ENCODE measurements at regions not wholly inside any gene's neighbourhood (a gene's known extent, or its start where the extent isn't known, plus 50 kb on each side); places are given as distances from the start of the nearest gene placed in this dataset.

DNA sequence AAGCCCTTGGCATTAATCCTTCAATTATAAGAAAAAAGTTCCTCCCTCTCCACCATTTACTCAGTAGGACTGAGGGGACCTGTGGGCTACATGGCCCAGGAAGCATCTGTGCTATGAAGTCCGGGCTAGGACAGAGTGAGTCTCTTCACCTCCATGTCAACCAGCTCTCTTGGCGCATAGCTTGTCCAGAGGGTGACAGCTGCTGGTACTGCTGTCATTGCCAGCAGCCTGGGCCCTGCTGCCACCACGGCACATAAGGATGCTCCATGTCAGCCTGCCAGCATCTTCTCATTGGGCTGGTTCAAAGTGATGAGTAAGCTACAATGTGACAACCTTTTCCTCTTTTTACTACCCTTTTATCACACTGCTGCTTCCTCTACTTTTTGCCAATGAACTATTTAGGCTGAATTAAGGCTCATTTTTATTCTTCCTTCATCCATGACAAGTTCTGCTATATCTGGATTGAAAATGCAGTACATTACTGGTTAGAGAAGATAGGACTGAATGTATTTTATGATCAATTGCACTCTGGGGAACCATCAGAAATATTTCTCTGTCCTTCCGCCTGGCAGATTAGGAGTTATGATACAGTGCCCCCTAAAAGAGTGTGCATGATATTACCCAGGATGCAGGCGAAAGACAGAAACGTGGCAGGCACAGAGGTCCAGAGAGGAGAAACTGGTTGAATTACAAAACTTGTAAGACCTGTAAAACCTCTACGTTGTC is 258.9 kb upstream of the TNP1 start:
- H3K36me3 ChIP-seq (ENCODE audit: insufficient read depth, low read length) = no peaks in the 10 kb centered on the region
- H3K9me3 ChIP-seq (ENCODE audit: control insufficient read depth, insufficient read depth, low read length) = no peaks in the 10 kb centered on the region
- no peaks in the 10 kb centered on the region; the same call in 1 of the 2 replicates for H3K4me1 ChIP-seq (ENCODE audit: insufficient read depth, low read length)
- H3K9ac ChIP-seq (ENCODE audit: low read depth, low read length) = no peak overlapping the region

DNA sequence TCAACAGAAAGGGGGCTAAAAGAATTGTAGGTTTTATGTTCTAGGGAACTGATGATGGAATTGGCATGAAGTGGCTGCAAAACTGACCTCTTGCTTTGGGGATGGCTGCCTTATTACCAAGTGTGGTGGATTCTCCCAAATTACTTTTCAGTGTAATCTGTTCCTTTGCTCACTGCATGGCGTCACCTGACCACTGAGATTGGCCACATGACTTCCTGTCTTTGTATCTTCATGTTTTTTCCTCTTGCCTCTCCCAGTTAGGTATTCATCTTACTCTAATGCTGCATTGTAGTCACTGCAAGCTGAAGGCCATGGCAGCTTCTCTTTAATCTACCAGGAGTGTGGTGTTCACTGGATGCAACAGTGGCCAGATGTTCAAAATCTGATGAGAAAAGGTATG is 257.7 kb upstream of the TNP1 start:
- Histone ChIP-seq H3K9me3 (ENCODE audit: control insufficient read depth, insufficient read depth, low read length) (no peaks in the 10 kb centered on the region), H3K36me3 (ENCODE audit: insufficient read depth, low read length) (no peaks in the 10 kb centered on the region), H3K9ac (ENCODE audit: low read depth, low read length) (no peak overlapping the region), H3K4me1 (ENCODE audit: insufficient read depth, low read length) (no peaks in the 10 kb centered on the region; the same call in 1 of the 2 replicates)

DNA sequence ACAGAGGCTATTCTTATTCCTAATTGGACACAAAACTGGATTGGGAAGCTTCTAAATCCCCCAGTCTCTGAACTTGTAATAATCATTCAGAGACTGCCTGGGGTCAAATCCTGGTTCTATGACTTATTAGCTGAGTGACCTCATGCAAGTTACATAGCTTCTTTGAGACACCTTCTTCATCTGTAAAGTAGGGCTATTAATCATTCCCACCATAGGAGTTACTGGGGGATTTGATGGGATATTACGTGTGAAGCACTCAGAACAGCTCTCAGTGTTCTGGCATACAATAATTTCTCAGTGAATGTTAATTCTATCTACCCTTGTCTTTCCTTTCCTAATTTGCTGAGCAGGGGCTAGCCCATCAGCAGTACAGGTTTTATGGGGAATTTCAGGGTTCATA is 256.7 kb upstream of the TNP1 start:
- Histone ChIP-seq H3K9me3 (ENCODE audit: control insufficient read depth, insufficient read depth, low read length) (no peaks in the 10 kb centered on the region), H3K36me3 (ENCODE audit: insufficient read depth, low read length) (no peaks in the 10 kb centered on the region), H3K4me1 (ENCODE audit: insufficient read depth, low read length) (no peaks in the 10 kb centered on the region; the same call in 1 of the 2 replicates), H3K9ac (ENCODE audit: low read depth, low read length) (no peak overlapping the region)

DNA sequence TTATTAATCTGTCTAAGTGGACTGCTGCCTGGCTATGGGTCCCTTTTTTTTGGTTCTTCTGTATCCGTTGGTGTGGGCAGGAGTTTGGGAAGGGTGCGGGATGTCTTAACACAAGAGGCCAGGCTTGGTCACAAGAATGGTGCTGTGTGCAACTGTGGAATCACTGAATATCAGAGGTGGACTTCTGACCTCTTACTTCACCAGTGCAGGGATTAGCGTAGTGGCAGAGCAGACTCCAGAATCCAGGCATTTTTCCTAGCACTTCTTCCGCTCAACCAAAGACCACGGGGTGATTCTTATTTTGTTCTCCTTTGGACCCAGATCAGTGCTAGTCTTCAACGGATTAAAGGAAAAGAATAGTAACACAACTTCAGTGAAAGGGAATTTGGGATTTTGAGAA is 254.3 kb upstream of the TNP1 start:
- Histone ChIP-seq H3K9ac (ENCODE audit: low read depth, low read length) (no peak overlapping the region), H3K9me3 (ENCODE audit: control insufficient read depth, insufficient read depth, low read length) (no peaks in the 10 kb centered on the region), H3K4me1 (ENCODE audit: insufficient read depth, low read length) (no peaks in the 10 kb centered on the region; the same call in 1 of the 2 replicates), H3K36me3 (ENCODE audit: insufficient read depth, low read length) (no peaks in the 10 kb centered on the region)

DNA sequence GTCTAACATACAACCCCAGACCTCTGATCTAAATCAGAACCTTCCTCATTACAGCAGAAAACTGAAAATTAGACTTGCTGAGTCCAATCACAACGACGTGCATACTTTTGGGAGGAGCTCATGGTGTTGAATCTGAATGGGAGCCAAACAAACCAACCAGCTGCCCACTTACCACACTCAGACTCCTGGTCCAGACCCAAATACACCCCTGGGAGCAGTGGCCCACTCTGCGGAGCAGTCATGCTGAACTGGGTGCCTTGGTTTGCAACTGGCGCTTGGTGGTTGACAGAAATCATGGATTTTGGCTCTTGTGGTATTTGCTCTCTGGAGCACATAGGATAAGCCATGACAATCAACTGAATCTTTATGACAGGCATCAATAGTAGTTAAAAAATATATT is 253.6 kb upstream of the TNP1 start:
- H3K9me3 ChIP-seq (ENCODE audit: control insufficient read depth, insufficient read depth, low read length) = no peaks in the 10 kb centered on the region
- no peaks in the 10 kb centered on the region for H3K36me3 ChIP-seq (ENCODE audit: insufficient read depth, low read length)
- H3K9ac ChIP-seq (ENCODE audit: low read depth, low read length) = no peak overlapping the region
- H3K4me1 ChIP-seq (ENCODE audit: insufficient read depth, low read length) = no peaks in the 10 kb centered on the region; the same call in 1 of the 2 replicates

DNA sequence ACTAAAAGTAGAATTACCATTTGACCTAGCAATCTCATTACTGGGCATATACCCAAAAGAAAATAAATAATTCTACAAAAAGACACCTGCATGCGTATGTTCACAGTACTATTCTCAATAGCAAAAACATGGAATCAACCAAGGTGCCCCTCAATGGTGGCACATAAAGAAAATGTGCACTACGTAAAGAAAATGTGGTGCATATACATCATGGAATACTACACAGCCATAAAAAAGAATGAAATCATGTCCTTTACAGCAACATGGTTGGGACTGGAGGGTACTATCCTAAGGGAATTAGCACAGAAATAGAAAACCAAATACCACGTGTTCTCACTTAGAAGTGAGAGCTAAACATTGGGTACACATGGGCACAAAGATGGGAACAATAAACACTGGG is 250.7 kb upstream of the TNP1 start:
- Histone ChIP-seq H3K9ac (ENCODE audit: low read depth, low read length) (no peak overlapping the region), H3K9me3 (ENCODE audit: control insufficient read depth, insufficient read depth, low read length) (no peaks in the 10 kb centered on the region), H3K36me3 (ENCODE audit: insufficient read depth, low read length) (no peaks in the 10 kb centered on the region)

DNA sequence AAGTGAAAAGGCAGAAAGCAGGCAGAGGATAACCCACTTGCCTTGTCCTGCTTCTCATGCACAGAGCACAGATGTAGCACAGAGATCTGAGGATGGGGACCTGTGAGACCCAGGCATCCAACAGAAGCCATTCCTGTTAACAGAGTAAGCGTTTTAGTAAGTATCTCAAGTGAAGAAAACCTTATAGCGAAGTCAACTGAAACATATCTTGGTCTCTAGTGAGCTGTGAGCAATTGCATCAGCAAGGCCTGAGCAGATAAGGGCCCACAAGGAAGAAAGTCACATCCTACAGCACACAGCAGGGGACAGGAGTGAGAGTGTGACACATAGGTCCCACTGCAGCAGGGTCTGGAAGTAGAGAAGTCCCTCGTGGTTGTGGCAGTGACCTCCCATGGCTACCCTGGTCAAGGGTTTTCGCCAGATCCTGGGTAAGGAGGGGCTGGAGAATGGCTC is 248.7 kb upstream of the TNP1 start:
- Histone ChIP-seq H3K9me3 (ENCODE audit: control insufficient read depth, insufficient read depth, low read length) (no peaks in the 10 kb centered on the region), H3K4me1 (ENCODE audit: insufficient read depth, low read length) (peaks cover 22% of the 10 kb centered on the region), H3K9ac (ENCODE audit: low read depth, low read length) (no peak overlapping the region)

More for the DNA sequence above, 250.7 kb upstream of the TNP1 start:
- H3K4me1 ChIP-seq (ENCODE audit: insufficient read depth, low read length) = peaks cover 10% of the 10 kb centered on the region

DNA sequence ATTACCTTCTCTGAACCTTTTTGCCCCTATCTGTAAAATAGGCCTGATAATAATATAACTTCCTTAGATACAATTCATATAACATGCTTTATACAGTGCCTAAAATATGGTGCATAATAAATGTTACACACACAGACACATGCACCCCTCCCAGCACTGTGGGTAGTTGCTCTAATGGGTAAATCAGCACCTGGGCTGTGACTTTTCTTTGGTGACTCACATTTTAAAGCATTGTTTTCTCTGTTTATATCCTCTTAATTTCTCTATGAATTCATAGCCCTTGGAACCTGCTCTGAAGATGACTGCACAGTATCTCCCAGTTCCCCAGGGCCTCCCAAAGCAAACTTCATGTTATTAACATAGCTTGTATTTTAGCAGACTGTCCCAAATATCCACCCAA is 248.2 kb upstream of the TNP1 start:
- Histone ChIP-seq H3K9ac (ENCODE audit: low read depth, low read length) (no peak overlapping the region), H3K9me3 (ENCODE audit: control insufficient read depth, insufficient read depth, low read length) (no peaks in the 10 kb centered on the region), H3K36me3 (ENCODE audit: insufficient read depth, low read length) (no peaks in the 10 kb centered on the region), H3K4me1 (ENCODE audit: insufficient read depth, low read length) (peaks cover 23% of the 10 kb centered on the region)

More for the DNA sequence above, 248.7 kb upstream of the TNP1 start:
- no peaks in the 10 kb centered on the region for H3K36me3 ChIP-seq (ENCODE audit: insufficient read depth, low read length)

DNA sequence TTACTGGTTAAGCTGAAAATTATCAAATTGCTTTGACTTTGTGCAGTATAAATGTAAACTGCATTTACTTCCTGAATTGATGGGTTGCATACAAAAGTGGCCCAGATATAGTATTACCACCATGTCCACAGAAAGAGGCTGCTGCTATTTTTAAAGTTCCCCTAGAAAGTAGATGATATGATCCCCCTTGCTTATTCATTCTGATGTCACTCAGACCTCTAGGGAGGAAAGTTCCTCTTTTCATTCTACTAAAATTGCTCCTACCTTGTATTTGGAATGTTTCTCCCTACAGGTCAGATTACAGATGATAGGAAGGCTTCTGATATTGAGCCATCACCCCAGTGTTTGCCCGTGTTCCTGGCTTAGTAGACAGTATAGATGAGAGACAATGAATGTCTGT is 247.6 kb upstream of the TNP1 start:
- H3K4me1 ChIP-seq (ENCODE audit: insufficient read depth, low read length) = peaks cover 28% of the 10 kb centered on the region
- H3K9me3 ChIP-seq (ENCODE audit: control insufficient read depth, insufficient read depth, low read length) = no peaks in the 10 kb centered on the region
- no peak overlapping the region for H3K9ac ChIP-seq (ENCODE audit: low read depth, low read length)
- no peaks in the 10 kb centered on the region for H3K36me3 ChIP-seq (ENCODE audit: insufficient read depth, low read length)

DNA sequence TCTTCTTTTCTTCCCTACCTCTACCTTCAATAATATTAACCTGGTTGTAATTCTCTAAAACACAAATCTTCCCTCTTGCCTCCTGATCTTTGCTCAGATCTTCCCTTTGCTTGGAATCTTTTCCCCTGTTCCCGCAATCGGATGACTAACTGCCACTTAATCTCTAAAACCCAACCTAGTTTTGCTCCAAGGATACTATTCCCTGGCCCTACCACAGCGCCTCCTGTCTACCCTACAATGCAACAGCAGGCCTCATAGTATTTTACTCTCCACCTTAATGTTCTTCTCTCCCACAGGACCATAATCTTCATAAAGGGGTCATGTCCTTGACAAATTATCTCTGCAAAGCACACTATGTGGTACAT is 246.8 kb upstream of the TNP1 start:
- H3K4me1 ChIP-seq (ENCODE audit: insufficient read depth, low read length) = peaks cover 28% of the 10 kb centered on the region
- no peak overlapping the region for H3K9ac ChIP-seq (ENCODE audit: low read depth, low read length)
- no peaks in the 10 kb centered on the region for H3K9me3 ChIP-seq (ENCODE audit: control insufficient read depth, insufficient read depth, low read length)
- no peaks in the 10 kb centered on the region for H3K36me3 ChIP-seq (ENCODE audit: insufficient read depth, low read length)

DNA sequence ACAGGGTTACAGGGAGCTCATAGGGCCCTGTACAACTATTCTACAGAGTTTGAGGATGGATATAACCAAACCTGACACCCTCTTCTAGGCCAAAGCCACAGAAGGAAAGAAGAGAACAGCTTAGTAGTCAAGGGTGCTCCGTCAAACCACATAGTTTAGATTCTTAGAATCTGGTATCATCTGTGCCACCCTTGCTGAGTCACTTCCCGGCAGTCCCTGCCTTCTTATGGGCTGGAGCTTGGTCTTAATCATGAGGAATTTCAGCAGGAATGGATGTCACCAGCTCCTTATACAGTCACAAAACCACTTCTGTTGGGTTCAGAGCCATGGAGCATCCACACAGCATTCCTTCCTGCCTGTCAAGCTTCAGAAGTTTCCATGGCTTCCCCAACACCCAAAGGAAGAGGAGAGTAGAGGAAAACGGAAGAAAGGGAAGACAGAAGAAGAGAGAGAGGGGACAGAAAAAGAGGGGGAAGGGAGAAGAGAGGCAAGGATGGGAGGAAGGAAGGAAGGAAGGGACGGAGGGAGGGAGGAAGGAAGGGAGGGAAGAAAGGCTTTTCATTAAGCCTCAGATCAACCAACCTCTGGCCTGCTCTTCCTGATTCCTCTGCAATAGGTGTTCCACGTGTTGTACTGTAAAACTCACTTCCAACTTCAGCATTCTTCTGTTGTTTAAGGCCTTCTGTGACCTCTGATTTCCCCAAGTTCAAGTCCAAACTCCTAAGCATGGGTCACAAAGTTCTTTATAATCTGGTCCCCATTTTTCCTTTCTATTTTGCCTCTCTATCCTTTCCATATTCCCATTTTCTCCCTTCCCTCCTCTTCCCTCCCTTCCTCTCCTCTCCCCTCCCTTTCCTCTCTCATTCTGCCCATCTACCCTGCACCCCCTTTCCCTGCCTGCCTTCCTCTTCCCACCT is 246.1 kb upstream of the TNP1 start:
- Histone ChIP-seq H3K4me1 (ENCODE audit: insufficient read depth, low read length) (peaks cover 28% of the 10 kb centered on the region), H3K9me3 (ENCODE audit: control insufficient read depth, insufficient read depth, low read length) (no peaks in the 10 kb centered on the region), H3K9ac (ENCODE audit: low read depth, low read length) (no peak overlapping the region), H3K36me3 (ENCODE audit: insufficient read depth, low read length) (no peaks in the 10 kb centered on the region)

DNA sequence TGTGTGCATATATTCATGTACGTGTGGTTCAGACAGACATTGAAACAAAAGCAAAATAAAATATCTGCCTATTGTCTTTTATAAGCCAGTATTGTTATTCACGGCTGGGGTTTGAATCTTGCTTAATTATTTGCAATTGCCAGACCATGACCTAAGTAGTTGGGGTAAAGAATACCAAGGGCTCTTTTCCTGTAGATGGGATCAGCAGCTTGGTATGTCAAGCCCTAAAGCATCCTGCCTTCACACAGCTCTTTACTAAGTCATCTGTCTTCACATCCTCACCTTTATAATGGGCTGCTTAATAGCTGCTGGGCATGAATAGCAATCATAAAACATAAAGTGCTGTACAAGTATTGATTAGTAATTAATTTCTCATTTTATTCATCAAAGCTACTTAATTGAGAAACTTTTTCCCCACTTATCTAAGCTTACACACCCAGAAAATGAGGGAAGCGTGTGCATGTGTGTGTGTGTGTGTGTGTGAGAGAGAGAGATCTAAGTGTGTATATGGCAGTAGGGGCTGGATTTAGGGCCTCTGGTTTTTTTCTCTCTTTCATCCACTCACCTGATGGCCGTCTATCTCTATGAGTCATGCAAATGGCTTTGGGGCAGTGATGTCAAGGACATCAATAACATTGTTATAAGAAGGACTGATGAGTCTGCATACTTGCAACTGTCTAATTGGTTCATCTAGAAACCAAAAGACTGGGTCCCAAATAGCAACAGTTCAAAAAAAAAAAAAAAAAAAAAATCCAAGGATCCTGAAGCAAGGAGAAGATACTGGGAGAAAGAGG is 244.1 kb upstream of the TNP1 start:
- H3K9ac ChIP-seq (ENCODE audit: low read depth, low read length) = no peak overlapping the region

DNA sequence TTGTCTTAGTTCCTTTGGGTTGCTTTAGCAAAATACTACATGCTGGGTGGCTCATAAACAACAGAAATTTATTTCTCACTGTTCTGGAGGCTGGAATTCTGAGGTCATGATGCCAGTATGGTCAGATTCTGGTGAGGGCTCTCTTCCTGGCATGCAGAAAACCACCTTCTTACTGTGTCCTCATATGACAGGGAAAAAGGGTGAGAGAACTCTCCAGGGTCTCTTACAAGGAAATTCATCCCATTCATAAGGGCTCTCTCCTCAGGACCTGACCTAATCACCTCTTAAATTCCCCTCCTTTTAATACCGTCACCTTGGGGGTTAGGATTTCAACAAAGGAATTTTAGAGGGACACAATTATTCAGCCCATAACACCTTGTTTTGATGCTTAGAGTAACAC is 243.1 kb upstream of the TNP1 start:
- H3K36me3 ChIP-seq (ENCODE audit: insufficient read depth, low read length) = no peaks in the 10 kb centered on the region
- no peaks in the 10 kb centered on the region for H3K9me3 ChIP-seq (ENCODE audit: control insufficient read depth, insufficient read depth, low read length)
- no peak overlapping the region for H3K9ac ChIP-seq (ENCODE audit: low read depth, low read length)
- peaks cover 28% of the 10 kb centered on the region for H3K4me1 ChIP-seq (ENCODE audit: insufficient read depth, low read length)

More for the DNA sequence above, 244.1 kb upstream of the TNP1 start:
- Histone ChIP-seq H3K4me1 (ENCODE audit: insufficient read depth, low read length) (peaks cover 28% of the 10 kb centered on the region), H3K9me3 (ENCODE audit: control insufficient read depth, insufficient read depth, low read length) (no peaks in the 10 kb centered on the region), H3K36me3 (ENCODE audit: insufficient read depth, low read length) (no peaks in the 10 kb centered on the region)

DNA sequence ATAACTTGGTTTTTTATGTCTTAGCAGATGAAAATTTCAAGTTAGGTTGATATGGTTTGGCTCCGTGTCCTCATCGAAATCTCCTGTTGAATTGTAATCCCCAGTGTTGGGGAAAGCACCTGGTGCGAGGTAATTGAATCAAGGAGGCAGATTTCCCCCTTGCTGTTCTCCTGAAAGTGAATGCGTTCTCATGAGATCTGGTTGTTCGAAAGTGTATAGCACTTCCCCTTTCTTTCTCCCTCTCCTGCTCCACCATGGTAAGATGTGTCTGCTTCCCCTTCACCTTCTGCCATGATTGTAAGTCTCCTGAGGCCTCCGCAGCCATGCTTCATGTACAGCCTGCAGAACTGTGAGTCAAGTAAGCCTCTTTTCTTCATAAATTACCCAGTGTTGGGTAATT is 242.1 kb upstream of the TNP1 start:
- H3K4me1 ChIP-seq (ENCODE audit: insufficient read depth, low read length) = peaks cover 28% of the 10 kb centered on the region
- no peaks in the 10 kb centered on the region for H3K9me3 ChIP-seq (ENCODE audit: control insufficient read depth, insufficient read depth, low read length)
- no peaks in the 10 kb centered on the region for H3K36me3 ChIP-seq (ENCODE audit: insufficient read depth, low read length)
- no peak overlapping the region for H3K9ac ChIP-seq (ENCODE audit: low read depth, low read length)
